ENCODE measurements at regions not wholly inside any gene's neighbourhood (a gene's known extent, or its start where the extent isn't known, plus 50 kb on each side); places are given as distances from the start of the nearest gene placed in this dataset.

DNA sequence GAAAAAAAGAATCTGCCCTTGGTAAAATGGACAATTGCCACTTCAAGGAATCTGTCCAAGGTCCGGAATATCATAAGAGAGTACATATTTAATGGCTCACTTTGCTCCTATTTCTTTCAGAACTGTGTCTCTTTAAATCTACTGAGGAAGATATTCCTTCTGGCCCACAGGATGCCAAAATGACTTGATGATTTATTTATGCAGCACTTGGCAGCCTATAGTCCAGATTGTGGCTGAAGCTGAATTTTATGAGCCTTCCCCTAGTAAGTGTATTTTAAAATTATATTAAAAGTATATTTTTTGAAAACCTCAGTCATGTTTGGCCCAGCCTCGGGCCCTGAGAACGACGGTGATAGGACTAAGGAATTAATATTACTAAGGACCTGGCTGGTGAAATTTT, 465.1 kb upstream of the HNRNPA3 start:
- Mint-ChIP-seq H3K4me3 (ENCODE audit: unreplicated experiment) (no peak overlapping the region), H3K4me1 (ENCODE audit: low read depth, unreplicated experiment) (no peaks in the 10 kb centered on the region), H3K27ac (ENCODE audit: unreplicated experiment) (no peak overlapping the region), H3K36me3 (ENCODE audit: insufficient read depth, unreplicated experiment) (no peaks in the 10 kb centered on the region), H3K27me3 (ENCODE audit: insufficient read depth, unreplicated experiment) (peaks cover 12% of the 10 kb centered on the region), H3K9me3 (ENCODE audit: unreplicated experiment) (no peaks in the 10 kb centered on the region)
- ChIA-PET CTCF (interaction anchor here (0.7 kb wide), 1 partner anchor 167 kb away, joined by 4 read pairs; no protein-coding TSS in a partner anchor), POLR2A (no interaction called here)
- no peak overlapping the region for H3K4me3 ChIP-seq (ENCODE audit: low read depth, low read length)
- no peak for DNase-seq
- intact Hi-C loops (cut with micrococcal nuclease; ENCODE audit: unreplicated experiment) = no loop called here
- no peaks in the 10 kb centered on the region for H3K9me3 ChIP-seq
- TF ChIP-seq, protein P1, sequence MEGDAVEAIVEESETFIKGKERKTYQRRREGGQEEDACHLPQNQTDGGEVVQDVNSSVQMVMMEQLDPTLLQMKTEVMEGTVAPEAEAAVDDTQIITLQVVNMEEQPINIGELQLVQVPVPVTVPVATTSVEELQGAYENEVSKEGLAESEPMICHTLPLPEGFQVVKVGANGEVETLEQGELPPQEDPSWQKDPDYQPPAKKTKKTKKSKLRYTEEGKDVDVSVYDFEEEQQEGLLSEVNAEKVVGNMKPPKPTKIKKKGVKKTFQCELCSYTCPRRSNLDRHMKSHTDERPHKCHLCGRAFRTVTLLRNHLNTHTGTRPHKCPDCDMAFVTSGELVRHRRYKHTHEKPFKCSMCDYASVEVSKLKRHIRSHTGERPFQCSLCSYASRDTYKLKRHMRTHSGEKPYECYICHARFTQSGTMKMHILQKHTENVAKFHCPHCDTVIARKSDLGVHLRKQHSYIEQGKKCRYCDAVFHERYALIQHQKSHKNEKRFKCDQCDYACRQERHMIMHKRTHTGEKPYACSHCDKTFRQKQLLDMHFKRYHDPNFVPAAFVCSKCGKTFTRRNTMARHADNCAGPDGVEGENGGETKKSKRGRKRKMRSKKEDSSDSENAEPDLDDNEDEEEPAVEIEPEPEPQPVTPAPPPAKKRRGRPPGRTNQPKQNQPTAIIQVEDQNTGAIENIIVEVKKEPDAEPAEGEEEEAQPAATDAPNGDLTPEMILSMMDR (IDR thresholded peaks at IDR 0.05; ENCODE audit: insufficient read depth in 1 of 2, low read depth in 1 of 2, low read length in 1 of 2, severe bottlenecking in 1 of 2, unreplicated experiment in 1 of 2) = no peak
- H3K27me3 ChIP-seq (replicated peaks; ENCODE audit: control insufficient read depth, insufficient read depth, low read length) = peaks cover 2% of the 10 kb centered on the region
- BruUV-seq (replicated peaks) = no TSS peak
- H3K36me3 ChIP-seq (ENCODE audit: control insufficient read depth, insufficient read depth, low read length) = no peaks in the 10 kb centered on the region
- H3K4me1 ChIP-seq = no peaks in the 10 kb centered on the region

DNA sequence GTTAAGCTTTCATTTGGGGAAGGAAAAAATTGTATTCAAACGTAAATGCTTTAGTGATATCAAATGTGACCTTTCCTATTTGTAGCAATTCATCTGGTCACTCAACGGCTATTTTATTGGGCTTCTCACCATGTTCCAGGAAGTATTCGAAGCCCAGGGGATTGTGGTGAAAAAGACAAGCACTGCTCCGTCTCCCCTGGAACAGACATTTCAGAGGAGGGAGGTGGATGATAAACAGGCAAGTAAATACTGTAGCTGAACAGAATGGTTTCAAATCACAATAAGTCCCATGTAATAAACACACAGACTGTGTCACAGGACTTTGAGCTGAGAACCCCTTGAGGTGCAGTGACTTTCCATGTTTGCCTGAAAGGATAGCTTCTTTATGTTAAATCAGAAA, 464.7 kb upstream of the HNRNPA3 start:
- no peak overlapping the region for H3K4me3 ChIP-seq (ENCODE audit: low read depth, low read length)
- intact Hi-C loops (cut with micrococcal nuclease; ENCODE audit: unreplicated experiment) = no loop called here
- ChIA-PET POLR2A (no interaction called here), CTCF (no interaction called here)
- Mint-ChIP-seq H3K4me1 (ENCODE audit: low read depth, unreplicated experiment) (no peaks in the 10 kb centered on the region), H3K9me3 (ENCODE audit: unreplicated experiment) (no peaks in the 10 kb centered on the region), H3K27me3 (ENCODE audit: insufficient read depth, unreplicated experiment) (peaks cover 9% of the 10 kb centered on the region), H3K36me3 (ENCODE audit: insufficient read depth, unreplicated experiment) (no peaks in the 10 kb centered on the region), H3K27ac (ENCODE audit: unreplicated experiment) (no peak overlapping the region), H3K4me3 (ENCODE audit: unreplicated experiment) (no peak overlapping the region)
- H3K36me3 ChIP-seq (ENCODE audit: control insufficient read depth, insufficient read depth, low read length) = no peaks in the 10 kb centered on the region
- TF ChIP-seq, protein P1 (IDR thresholded peaks at IDR 0.05; ENCODE audit: insufficient read depth in 1 of 2, low read depth in 1 of 2, low read length in 1 of 2, severe bottlenecking in 1 of 2, unreplicated experiment in 1 of 2) = no peak
- H3K9me3 ChIP-seq = no peaks in the 10 kb centered on the region
- no TSS peak for BruUV-seq (replicated peaks)
- no peak for DNase-seq
- no peaks in the 10 kb centered on the region for H3K4me1 ChIP-seq
- peaks cover 2% of the 10 kb centered on the region for H3K27me3 ChIP-seq (replicated peaks; ENCODE audit: control insufficient read depth, insufficient read depth, low read length)

DNA sequence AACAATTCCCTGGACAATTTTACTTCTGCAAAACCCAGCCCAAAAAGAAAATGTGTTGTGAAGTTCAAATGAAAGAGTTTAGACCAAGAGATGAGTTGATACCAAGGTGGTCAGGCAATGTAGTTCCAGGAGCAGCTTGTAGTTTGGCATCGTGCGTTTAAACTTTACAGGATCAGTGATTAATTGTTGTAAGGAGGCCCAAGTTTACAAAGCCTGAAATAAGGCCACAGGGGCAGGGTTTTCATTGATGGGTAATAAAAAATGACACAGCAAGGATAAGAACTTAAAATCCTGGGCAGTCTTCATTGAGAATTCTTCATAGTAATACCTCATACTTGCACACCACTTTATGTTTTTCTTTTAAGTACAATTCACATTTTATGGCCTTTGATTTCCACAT, 463.9 kb upstream of the HNRNPA3 start:
- intact Hi-C loops (cut with micrococcal nuclease; ENCODE audit: unreplicated experiment) = no loop called here
- no TSS peak for BruUV-seq (replicated peaks)
- no peak overlapping the region for H3K4me3 ChIP-seq (ENCODE audit: low read depth, low read length)
- TF ChIP-seq, protein P1 (IDR thresholded peaks at IDR 0.05; ENCODE audit: insufficient read depth in 1 of 2, low read depth in 1 of 2, low read length in 1 of 2, severe bottlenecking in 1 of 2, unreplicated experiment in 1 of 2) = no peak
- CTCF ChIA-PET = no interaction called here
- Mint-ChIP-seq H3K4me1 (ENCODE audit: low read depth, unreplicated experiment) (no peaks in the 10 kb centered on the region), H3K4me3 (ENCODE audit: unreplicated experiment) (no peak overlapping the region), H3K27me3 (ENCODE audit: insufficient read depth, unreplicated experiment) (peaks cover 12% of the 10 kb centered on the region), H3K36me3 (ENCODE audit: insufficient read depth, unreplicated experiment) (no peaks in the 10 kb centered on the region), H3K27ac (ENCODE audit: unreplicated experiment) (no peak overlapping the region), H3K9me3 (ENCODE audit: unreplicated experiment) (no peaks in the 10 kb centered on the region)
- H3K27me3 ChIP-seq (replicated peaks; ENCODE audit: control insufficient read depth, insufficient read depth, low read length) = peaks cover 2% of the 10 kb centered on the region
- POLR2A ChIA-PET = no interaction called here
- no peak for DNase-seq
- no peaks in the 10 kb centered on the region for H3K9me3 ChIP-seq
- H3K4me1 ChIP-seq = no peaks in the 10 kb centered on the region
- no peaks in the 10 kb centered on the region for H3K36me3 ChIP-seq (ENCODE audit: control insufficient read depth, insufficient read depth, low read length)

Measured in Caco-2 (cell line).